Erythroblast (primary cell): ENCODE measurements at regions not wholly inside any gene's neighbourhood (a gene's known extent, or its start where the extent isn't known, plus 50 kb on each side); places are given as distances from the start of the nearest gene placed in this dataset.

Experiments
- GATA1 ChIP-seq: IDR thresholded peaks from 2 replicates; pipeline ENCODE4 v1.6.1; 2011; ENCODE audit warnings: low read depth, mild to moderate bottlenecking, control low read depth, low read length, moderate library complexity
- POLR2A ChIP-seq: IDR thresholded peaks from 2 replicates; pipeline ENCODE4 v1.6.1; 2011; ENCODE audit warnings: mild to moderate bottlenecking, low read length

DNA sequence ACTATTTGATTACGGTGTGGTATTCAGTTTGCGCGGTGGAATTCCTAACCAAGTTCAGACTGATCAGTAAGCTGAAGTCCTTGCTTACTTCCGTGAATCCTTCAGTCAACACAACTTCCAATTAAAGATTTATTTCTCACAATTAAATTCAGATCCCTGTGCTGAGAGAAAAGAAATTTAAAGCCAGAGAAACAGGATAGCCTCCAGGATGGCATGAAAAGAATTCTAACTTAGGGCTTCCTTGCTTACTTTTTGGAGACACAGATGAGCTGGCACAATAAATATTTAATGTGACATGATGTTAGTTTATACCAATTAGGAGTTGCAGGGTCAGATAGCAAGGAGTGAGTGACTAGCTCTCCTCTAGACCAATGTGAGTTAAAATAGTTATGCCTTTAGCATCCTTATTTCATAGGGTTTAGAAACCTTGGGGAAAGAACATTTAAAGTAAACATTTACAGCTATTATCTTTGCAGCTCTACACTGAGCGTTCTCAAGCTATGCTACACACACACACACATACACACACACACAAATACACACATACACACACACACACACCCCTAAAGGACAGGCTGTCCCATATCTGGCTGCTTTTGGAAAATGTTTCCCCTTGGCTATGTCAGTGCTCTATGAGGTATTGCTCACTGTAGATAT is 151.0 kb downstream of the TRIB2 start:
- TF ChIP-seq POLR2A (no peak), GATA1 (no peak)
